ENCODE measurements at regions not wholly inside any gene's neighbourhood (a gene's known extent, or its start where the extent isn't known, plus 50 kb on each side); places are given as distances from the start of the nearest gene placed in this dataset.

DNA sequence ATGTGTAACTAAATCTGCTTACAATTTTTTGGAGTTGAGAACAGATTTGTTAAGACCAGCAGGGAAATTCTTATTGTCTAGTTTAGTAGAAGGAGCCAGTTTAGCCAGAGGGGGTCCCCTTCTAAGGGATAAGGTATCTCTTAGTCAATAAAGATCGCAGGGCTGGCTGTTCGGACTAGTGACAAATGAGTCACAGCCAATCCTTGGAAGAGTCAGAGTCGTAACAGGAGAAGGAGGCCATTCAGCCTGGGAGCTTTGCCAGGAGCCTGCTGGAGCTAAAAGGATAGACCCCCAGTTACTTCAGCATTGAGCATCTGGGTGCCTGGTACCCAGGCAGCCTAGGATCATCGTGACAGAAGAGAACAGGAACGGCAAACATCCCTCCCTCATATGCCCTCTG is 191.6 kb upstream of the ARHGAP20 start:
- no peak for TF ChIP-seq POLR2A (IDR thresholded peaks at IDR 0.05)
- TF ChIP-seq, protein P1, sequence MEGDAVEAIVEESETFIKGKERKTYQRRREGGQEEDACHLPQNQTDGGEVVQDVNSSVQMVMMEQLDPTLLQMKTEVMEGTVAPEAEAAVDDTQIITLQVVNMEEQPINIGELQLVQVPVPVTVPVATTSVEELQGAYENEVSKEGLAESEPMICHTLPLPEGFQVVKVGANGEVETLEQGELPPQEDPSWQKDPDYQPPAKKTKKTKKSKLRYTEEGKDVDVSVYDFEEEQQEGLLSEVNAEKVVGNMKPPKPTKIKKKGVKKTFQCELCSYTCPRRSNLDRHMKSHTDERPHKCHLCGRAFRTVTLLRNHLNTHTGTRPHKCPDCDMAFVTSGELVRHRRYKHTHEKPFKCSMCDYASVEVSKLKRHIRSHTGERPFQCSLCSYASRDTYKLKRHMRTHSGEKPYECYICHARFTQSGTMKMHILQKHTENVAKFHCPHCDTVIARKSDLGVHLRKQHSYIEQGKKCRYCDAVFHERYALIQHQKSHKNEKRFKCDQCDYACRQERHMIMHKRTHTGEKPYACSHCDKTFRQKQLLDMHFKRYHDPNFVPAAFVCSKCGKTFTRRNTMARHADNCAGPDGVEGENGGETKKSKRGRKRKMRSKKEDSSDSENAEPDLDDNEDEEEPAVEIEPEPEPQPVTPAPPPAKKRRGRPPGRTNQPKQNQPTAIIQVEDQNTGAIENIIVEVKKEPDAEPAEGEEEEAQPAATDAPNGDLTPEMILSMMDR (IDR thresholded peaks at IDR 0.05): no peak

All from lower leg skin (tissue), 3 donors.